ENCODE measurements at regions not wholly inside any gene's neighbourhood (a gene's known extent, or its start where the extent isn't known, plus 50 kb on each side); places are given as distances from the start of the nearest gene placed in this dataset.

DNA sequence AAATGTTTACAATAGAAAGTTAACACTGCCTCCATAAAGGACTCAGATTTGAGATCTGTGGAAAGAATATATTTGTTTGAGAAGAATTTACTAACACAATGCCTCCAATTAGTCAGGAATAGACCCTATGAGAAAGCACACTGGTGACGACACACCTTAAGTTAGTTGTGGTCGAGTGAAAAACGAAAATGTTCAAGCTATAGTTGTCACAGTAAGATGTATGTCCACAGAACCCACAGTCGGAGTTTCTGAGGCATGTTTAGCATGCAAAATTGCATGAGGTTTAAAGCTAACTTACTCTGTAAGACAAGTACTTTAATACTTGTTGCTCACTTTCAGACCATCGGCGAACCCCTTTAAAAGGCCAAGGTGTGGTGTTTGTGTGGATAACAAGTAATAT, 69.9 kb upstream of the SIPA1L2 start:
- TF ChIP-seq, protein P1, sequence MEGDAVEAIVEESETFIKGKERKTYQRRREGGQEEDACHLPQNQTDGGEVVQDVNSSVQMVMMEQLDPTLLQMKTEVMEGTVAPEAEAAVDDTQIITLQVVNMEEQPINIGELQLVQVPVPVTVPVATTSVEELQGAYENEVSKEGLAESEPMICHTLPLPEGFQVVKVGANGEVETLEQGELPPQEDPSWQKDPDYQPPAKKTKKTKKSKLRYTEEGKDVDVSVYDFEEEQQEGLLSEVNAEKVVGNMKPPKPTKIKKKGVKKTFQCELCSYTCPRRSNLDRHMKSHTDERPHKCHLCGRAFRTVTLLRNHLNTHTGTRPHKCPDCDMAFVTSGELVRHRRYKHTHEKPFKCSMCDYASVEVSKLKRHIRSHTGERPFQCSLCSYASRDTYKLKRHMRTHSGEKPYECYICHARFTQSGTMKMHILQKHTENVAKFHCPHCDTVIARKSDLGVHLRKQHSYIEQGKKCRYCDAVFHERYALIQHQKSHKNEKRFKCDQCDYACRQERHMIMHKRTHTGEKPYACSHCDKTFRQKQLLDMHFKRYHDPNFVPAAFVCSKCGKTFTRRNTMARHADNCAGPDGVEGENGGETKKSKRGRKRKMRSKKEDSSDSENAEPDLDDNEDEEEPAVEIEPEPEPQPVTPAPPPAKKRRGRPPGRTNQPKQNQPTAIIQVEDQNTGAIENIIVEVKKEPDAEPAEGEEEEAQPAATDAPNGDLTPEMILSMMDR (IDR thresholded peaks at IDR 0.05) = no peak
- TF ChIP-seq POLR2A (IDR thresholded peaks at IDR 0.05) = no peak

All from body of pancreas (tissue), 4 donors.